ENCODE measurements at regions not wholly inside any gene's neighbourhood (a gene's known extent, or its start where the extent isn't known, plus 50 kb on each side); places are given as distances from the start of the nearest gene placed in this dataset.

GRCh38 chr12:25421651-25422167 lies 131.4 kb downstream of the LMNTD1 start:
- no peak for TF ChIP-seq REST (IDR thresholded peaks at IDR 0.05; ENCODE audit: insufficient replicate concordance, low read depth)
- no peak for TF ChIP-seq POLR2AphosphoS5 (IDR thresholded peaks at IDR 0.05; ENCODE audit: low read depth)
- no peak for TF ChIP-seq SPI1 (IDR thresholded peaks at IDR 0.05; ENCODE audit: borderline replicate concordance, low read depth)
- TF ChIP-seq GABPA (IDR thresholded peaks at IDR 0.05; ENCODE audit: low read depth) = no peak
- TF ChIP-seq CTCF (IDR thresholded peaks at IDR 0.05; ENCODE audit: insufficient read depth, low read length) = no peak

GRCh38 chr12:25420116-25420515 lies 133.0 kb downstream of the LMNTD1 start:
- no peak for TF ChIP-seq CTCF (IDR thresholded peaks at IDR 0.05; ENCODE audit: insufficient read depth, low read length)
- TF ChIP-seq GABPA (IDR thresholded peaks at IDR 0.05; ENCODE audit: low read depth) = no peak
- no peak for TF ChIP-seq POLR2AphosphoS5 (IDR thresholded peaks at IDR 0.05; ENCODE audit: low read depth)
- no peak for TF ChIP-seq SPI1 (IDR thresholded peaks at IDR 0.05; ENCODE audit: borderline replicate concordance, low read depth)
- TF ChIP-seq REST (IDR thresholded peaks at IDR 0.05; ENCODE audit: insufficient replicate concordance, low read depth) = no peak
- Histone ChIP-seq H3K4me3 (replicated peaks; ENCODE audit: insufficient read depth, low read length) (no peak overlapping the region), H3K27me3 (ENCODE audit: insufficient read depth, poor library complexity, severe bottlenecking) (no peaks in the 10 kb centered on the region), H3K27ac (replicated peaks) (no peak overlapping the region)
- DNase-seq (ENCODE audit: low read depth in 1 of 2, low spot score in 1 of 2) = no peak

More at GRCh38 chr12:25421651-25422167, 131.4 kb downstream of the LMNTD1 start:
- H3K27me3 ChIP-seq (ENCODE audit: insufficient read depth, poor library complexity, severe bottlenecking) = no peaks in the 10 kb centered on the region
- no peak overlapping the region for H3K27ac ChIP-seq (replicated peaks)
- no peak overlapping the region for H3K4me3 ChIP-seq (replicated peaks; ENCODE audit: insufficient read depth, low read length)
- DNase-seq (ENCODE audit: low read depth in 1 of 2, low spot score in 1 of 2) = no peak

- no peak for DNase-seq (ENCODE audit: low read depth in 1 of 2, low spot score in 1 of 2)
- no peaks in the 10 kb centered on the region for H3K27me3 ChIP-seq (ENCODE audit: insufficient read depth, poor library complexity, severe bottlenecking)
- H3K27ac ChIP-seq (replicated peaks) = no peak overlapping the region
- H3K4me3 ChIP-seq (replicated peaks; ENCODE audit: insufficient read depth, low read length) = no peak overlapping the region
- TF ChIP-seq CTCF (IDR thresholded peaks at IDR 0.05; ENCODE audit: insufficient read depth, low read length) = no peak
- TF ChIP-seq GABPA (IDR thresholded peaks at IDR 0.05; ENCODE audit: low read depth) = no peak
- TF ChIP-seq POLR2AphosphoS5 (IDR thresholded peaks at IDR 0.05; ENCODE audit: low read depth) = no peak
- no peak for TF ChIP-seq SPI1 (IDR thresholded peaks at IDR 0.05; ENCODE audit: borderline replicate concordance, low read depth)
- TF ChIP-seq REST (IDR thresholded peaks at IDR 0.05; ENCODE audit: insufficient replicate concordance, low read depth) = no peak
These were observed 133.5 kb downstream of the LMNTD1 start for GRCh38 chr12:25419595-25419994.

Measured in HL-60 (cell line).